Medulla oblongata (tissue), 1 donor: ENCODE measurements at regions not wholly inside any gene's neighbourhood (a gene's known extent, or its start where the extent isn't known, plus 50 kb on each side); places are given as distances from the start of the nearest gene placed in this dataset.
"Not testable (repeated sequence)": the region's sequence is repeated elsewhere in the genome, so short reads cannot be mapped to it uniquely, and the experiment has no call there.

ENCODE experiments used
- DNase-seq: peaks from one replicate; pipeline ENCODE4 v3.0.0-alpha.2; 2015; ENCODE audit errors: extremely low spot score

DNA sequence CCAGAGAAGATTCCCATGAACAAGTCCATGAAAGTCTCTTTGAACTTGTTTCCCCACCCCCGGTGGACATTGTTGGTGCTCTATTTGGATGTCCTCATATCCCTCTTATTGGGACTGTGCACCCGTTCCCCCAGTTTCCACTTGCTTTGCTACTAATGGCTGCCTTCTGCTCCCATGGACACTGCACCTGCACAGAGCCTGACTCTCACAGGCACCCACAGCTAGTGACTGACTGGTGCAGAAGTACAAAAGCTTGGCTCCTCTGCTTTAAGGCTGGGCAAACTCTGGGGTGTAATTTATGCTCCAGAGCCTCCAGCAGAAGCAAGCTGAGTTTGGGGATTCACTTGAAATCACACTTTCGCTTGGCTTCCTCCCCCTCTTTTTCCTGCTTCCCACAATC is 239.9 kb upstream of the BTBD3 start:
- DNase-seq: no peak

DNA sequence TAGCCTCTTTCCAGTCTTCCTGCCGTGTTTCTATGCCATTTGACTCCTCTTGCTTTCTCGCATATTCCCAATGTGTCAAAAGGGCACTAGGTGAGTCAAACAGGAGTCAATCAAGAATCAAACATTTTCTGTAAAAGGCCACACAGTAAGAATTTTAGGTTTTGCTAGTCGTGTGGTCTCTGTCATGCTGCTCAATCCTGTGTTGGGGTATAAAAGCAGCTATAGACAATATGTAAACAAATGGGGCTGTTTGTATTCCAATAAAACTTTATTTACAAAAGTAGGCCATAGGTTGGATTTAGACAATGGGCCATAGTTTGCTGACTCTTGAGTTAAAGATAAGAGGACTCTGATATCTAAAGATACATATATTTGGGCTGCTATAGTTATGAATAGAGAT is 235.4 kb upstream of the BTBD3 start:
- no peak for DNase-seq

DNA sequence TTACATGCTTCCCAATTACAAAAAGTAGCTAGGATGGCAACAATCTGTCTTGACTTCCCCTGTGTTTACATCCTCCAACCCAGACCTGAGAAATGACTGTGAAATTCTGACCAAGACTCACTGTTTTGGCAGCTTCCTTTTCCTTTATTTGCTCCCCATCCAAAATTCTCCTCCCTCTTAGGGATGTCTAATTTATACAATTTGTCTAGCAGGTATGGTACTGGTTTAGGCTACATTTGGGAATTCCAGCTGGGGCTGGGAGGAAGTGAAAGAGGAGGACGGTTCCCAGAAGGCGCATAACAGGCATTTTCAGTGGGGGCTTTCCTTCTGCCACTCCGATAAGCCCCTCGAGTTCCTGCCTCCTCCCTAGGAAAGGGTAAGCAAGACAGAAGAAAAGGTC is 231.5 kb upstream of the BTBD3 start:
- no peak for DNase-seq

DNA sequence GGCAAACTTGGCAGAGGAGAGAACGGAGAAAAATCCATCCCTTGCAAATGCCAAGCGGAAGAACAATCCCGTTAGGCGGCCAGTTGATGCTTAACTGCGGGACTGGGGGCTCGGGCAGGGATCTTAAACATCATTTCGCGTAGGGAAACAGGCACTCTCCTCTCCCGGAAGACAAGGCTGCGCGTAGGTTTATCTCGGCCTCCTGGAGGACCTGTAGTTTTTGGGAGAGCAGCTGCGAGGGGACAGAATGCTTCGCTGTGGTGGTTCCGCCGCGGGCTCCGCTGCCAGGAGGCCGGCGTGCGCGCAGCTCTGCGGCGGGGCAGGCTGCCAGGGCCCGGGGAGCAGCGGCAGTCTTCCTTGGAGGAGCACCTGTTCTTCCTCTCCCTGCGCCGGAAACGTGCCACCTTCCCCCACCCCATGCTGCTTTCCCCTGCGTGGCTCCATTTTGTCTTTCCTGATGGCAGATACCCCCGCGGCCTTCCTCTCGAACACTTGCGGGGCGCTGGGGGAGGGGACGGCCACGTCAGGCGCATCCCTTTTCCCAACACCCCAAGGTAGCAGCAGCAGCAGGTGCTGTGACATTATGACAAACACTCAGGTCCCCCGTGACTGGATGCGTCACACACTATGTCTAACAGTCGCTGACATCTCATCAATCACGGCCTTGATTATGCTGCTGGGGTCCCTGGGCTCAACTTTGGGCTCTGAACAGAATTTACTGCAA is 230.7 kb upstream of the BTBD3 start:
- DNase-seq: peak; percentile 38

DNA sequence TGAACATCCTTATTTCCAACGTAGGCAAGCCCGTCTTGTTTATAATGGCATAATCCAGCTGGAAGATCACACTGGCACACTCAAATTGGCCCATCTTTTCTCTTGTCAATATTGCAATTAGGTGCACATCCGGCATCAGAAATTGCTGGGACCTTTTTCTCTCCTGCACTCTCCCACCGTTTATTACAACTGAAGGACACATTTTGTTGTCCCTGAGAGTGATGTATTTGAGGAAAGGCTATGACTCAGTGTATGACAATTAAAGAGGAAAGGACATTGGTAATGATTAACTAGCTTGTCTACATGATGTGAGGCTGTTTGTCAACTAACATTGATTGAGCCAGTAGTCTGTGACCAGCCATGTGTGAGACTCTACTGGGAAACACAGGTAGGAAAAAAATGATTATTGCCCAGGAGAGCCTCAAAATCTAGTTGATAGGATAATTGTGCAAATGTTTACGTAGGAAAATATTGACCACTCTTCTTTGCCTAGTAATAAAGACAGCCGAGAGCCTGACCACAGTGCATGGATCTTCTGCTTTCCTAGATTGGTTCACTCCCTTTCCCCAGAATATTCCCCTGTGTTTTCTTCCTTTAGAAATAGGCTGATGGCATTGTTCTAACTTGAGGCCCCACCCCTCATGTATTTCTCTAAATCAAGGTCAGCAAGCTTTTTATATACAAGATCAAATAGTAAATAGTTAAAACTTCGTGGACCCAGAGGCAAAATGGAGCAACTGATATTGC is 230.0 kb upstream of the BTBD3 start:
- DNase-seq: no peak

DNA sequence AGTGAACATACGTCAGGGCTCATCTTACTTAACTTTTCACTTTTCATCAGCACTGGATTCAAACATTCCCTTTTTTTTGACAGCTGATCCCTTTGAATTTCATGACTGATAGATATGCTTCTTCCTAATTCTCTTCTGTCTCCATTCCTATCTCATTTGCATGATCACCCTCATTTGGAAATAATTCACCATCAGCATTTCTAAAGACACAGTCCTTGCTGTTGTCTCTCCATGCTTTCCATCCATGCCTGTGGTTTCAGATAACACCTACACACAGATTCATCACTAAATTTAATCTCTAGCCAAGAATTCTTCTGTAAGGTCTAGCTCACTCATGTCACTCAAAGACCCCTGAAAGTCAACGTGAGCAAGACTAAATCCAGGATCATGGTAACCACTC is 228.4 kb upstream of the BTBD3 start:
- no peak for DNase-seq

DNA sequence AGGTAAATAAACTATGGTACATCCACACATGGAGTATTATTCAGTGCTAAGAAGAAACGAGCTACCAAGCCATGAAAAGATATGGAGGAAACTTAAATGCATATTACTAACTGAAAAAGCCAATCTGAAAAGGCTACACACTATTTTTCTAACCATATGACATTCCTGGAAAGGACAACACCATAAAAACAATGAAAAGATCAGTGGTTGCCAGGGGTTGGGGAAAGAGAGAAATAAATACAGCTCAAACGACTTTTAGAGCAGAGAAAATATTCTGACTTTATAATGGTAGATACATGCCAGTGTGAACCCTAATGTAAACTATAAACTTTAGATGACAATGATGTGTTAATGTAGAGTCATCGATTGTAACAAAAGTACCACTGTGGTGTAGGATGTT is 225.9 kb upstream of the BTBD3 start:
- DNase-seq: no peak

DNA sequence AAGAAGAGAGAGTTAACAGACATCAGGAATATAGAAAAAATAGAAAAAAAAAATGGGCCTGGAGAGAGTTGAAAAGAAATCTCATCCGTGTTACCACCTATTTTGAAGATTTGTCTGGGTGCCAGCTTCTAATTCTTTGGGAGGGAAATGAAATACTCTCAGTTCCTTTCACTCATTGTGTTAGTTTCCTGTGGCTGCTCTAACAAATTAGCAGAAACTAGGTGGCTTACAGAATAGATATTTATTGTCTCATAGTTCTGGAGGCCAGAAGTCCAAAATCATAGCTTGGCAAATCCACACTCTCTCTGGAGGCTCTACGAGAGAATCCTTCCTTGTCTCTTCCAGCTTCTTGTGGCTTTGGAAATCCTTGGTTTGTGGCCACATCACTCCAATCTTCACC is 225.1 kb upstream of the BTBD3 start:
- no peak for DNase-seq

DNA sequence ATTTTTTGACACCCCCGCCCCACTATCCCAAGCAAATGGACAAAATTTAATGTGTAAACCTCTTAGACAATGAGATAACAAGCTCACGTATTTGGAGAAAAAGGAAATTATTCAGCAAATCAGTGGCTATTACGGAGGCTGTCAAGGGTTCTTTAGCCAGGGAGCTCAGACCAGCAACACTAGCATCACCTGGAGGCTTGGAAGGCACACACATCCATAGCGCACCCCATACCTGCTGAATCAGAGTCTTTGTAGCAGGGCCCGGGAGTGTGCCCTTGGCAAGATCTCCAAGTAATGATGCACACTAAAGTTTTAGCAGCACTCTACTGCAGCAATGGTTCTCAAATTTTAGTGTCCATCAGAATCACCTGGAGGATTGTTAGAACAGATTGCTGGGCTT is 223.2 kb upstream of the BTBD3 start:
- DNase-seq: no peak

DNA sequence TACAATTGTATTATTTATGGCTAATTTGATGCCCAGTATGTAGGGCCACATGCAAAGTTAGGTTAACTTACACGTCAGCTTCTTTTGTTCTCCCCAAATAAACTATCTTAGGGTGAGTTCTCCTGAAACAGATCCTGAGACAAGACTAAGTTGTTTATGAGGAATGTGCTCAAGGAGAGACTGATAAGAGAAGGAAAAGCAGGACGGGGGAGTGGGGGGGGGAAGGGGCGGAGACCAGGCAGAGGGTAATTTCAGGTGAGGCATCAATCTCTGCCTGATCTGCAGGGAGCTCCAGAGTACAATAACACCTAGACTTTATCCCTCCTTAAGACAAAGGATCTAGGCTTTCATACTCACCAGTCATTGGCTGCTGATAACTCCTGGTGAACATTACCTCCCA is 220.6 kb upstream of the BTBD3 start:
- no peak for DNase-seq

DNA sequence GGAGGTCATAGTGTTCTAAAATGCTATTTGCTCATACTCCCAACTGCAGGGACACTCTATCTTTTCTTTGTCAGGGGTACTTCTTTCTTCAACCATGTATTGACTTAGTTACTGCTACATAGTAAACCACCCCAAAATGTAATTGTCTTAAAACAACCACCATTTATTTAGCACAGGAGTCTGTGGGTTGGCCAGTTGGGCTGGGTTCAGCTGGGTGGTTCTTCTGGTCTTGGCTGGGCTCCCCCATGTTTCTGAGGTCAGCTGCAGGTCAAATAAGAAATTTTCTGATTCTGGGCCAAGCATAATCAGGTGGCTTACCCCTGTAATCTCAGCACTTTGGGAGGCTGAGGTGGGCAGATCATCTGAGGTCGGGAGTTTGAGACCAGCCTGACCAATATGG is 220.0 kb upstream of the BTBD3 start:
- DNase-seq: no peak

DNA sequence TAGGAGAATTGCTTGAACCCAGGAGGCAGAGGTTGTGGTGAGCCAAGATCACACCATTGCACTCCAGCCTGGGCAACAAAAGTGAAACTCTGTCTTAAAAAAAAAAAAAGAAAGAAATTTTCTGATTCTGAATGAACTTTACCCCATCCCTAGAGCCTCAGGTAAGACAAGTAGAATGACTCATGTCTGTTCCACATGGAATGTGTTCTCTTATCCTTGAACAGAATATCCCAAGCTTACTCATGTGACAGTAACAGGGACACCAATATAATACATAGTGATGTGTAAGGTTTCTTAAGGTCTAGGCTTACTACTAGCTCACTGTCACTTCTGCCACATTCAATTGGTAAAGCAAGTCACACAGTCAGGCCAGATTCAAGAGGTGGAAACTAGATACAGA is 219.6 kb upstream of the BTBD3 start:
- DNase-seq: no peak

DNA sequence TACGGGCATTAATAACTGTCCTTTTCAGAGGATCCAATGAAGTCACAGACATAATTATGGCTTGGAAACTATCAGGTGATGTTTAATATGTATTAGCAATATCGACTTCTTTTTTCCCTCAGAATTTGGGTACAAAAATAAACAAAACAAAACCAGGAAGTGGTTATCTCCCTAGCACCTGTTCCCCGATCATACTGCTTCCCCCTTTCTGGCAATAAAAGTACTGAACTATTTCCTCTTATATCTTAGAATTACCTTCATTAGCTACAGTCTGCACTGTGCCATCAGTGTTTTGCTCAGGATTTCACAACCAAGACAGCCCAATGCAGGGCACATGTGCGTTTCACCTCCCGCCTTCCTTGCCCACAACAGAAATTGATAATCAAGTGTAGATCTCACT is 216.9 kb upstream of the BTBD3 start:
- no peak for DNase-seq

DNA sequence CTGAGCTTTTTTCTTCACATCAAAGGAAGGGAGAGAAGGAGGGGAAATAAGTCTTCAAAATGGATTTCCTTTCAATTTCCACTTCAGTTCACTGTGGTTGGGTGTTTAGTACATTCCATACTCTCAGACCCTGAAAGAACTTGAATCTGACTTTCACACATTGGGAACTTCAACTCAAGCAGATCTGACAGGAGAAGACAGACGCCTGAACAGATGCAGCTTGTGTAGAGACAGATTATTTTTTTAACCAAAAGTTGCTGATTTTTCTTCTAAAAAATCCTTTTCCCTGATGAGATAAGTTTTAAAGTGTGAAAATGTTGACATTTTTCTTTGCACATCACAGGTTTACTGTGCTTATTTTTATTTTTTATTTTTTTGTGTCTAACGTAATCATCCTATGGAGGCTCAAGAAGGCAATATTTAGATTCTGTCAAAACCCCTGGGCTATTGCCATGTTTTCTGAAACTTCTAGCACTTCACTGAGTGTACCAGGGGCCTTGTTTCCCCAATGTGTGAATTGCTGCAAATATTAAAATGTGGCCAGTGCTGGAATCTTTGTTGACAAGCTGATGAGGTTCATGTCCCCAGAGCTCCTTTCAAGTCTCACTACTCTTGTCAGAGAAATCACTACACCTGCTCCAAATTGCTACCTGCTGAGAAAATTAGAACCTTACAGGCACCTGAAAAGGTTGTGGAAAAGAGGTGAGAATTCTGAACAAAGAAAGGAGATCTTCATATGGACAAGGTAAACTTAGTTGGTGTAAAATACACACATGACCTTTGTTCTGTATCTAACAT is 214.8 kb upstream of the BTBD3 start:
- DNase-seq: no peak

DNA sequence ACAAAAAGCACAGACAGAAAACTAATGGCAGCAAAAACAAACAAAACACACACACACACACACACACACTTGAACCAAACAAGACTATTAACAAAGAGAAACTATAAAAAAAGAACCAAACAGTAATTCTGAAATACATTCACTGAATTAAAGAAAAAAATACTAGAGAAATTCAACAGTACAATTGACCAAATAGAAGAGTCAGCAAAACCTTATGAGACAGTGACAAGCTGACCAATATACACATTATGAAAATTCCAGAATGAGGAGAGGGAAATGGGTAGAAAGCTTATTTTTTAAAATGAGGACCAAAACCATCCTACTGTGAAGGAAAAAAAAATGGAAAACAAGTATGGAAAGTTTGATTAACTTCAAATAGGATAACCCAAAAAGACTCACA is 212.2 kb upstream of the BTBD3 start:
- no peak for DNase-seq

DNA sequence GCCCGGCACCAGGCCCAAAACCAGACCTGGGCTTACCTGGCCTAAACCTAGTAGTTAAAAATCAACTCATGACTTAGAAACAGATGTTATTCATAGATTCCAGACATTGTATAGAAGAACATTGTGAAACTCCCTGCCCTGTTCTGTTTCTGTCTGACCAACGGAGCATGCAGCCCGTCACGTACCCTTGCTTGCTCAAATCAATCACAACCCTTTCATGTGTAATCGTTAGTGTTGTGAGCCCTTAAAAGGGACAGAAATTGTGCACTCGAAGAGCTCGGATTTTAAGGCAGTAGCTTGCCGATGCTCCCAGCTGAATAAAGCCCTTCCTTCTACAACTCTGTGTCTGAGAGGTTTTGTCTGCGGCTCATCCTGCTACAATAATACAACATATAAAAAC is 209.5 kb upstream of the BTBD3 start:
- DNase-seq: not testable (repeated sequence)

DNA sequence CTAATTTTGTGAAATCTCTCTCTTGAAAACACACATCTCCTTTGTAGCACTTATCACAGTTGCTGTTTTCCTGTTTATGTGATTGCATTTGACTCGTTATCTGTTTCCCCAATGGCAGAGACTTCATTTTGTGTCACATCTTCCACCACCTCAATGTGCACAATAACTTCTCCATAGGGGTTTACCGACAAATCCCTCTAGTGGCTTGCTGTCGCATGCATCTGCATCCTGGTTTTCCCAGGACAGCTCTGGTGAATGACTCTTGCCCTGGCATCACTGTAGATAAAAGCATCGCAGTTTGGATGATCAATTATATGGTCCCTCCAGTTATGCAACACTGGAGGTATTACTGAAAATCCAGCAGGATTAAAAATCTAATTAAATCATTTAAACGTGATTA is 206.5 kb upstream of the BTBD3 start:
- DNase-seq: no peak

DNA sequence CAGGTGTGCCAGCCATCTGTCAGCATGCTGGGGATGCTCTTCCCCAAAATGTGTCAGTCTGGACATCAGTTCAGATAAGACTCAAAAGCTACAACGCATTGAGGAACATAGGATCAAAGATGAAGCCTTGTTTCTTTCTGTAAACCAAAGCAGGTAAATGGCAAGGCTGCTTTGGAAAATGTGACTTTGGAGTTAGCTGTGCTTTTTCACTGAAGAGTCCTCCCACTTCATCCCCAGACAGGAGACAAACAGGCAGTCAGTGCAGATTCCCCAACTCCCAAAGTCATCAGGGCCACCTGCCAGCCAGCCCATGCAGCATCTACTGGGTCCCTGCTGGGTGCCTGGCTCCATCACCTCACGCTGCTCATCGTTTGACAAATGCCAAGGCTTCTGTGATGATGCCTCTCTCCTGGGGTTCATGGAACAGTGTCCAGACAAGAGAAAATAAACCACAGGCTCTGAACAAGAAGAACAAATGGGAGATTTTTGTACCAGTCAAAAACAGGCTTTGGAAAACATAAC is 205.0 kb upstream of the BTBD3 start:
- no peak for DNase-seq

DNA sequence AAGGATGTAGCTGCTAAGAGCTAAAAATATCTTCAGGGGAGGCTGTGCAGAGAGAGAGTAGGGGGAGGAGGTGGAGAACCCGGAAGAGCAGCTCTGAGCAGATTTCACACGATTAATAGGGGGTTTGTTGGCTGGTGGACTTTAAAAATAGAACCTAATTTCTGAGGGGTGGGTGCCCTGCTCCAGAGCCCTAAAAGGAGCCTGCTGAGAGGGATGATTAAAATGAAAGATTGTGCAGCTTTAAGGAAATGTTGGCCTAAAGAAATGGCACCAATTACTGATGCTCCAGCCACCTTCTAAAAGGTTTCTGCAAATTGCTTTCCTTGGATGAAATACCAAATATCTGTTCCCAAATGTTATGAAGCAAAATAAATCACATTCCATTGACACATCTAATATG is 202.8 kb upstream of the BTBD3 start:
- no peak for DNase-seq

DNA sequence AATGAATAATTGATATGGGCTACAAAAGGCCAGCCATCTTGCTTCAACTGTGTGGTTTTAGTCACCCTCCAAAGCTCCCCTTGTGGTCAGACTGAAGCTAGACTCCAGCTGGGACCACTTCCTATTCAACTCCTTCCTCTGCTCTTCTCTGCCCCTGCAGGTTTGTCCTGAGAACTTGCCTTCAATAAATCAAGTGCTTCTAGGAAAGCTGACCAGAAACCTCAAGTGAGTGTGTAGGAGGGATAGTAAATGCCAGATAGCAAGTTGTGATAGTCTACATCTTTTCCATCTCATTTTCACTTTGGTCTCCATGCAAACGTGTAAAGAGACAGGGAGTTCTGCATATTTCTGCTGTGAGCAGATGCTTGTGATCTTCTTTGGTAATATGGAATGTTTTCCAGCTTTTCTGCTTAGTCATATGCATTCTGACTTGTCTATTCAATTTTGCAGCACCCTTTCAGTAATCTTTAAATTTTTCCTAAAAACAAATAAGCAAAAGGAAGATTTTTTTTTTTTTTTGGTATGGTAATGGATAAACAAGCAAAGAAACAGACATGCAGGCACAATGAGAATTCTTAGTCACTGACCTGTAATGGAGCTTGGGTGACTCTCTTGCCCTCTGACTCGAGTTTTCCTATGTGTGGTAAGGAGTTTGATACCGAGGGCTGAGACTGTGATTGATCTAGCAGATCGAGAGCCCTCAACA is 201.3 kb upstream of the BTBD3 start:
- DNase-seq: no peak

DNA sequence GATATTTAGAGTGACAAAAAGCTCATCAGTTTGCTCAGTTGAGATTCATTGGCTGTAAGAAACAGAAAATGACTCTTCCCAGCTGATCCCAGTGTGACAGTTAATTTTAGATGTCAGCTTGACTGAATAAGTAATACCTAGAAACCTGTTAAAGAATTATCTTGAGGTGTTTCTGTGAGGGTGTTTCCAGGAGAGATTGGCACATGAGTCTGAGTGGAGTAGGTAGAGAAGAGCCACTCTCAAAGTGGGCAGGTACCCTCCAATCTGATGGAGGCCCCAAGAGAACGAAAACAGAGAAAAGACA is 200.8 kb upstream of the BTBD3 start:
- DNase-seq: no peak

DNA sequence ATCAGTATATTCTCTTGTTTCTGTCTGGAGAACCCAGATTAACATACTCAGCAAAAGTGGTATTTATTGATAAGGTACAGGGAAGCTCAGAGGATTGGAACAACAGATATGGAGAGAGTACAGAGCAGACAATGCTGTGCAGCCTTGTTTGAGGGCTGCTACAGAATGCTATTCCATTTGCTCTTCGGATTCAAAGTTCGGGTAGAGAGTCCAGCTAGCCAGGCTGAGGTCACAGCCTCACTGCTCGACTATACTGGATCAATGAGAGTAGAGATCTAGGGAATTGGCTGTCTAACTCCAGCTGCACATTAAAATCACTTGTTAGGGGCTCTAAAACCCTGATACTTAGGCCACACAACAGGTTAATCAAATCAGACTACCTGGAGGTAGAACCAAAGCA is 200.1 kb upstream of the BTBD3 start:
- DNase-seq: no peak
